ENCODE measurements at regions not wholly inside any gene's neighbourhood (a gene's known extent, or its start where the extent isn't known, plus 50 kb on each side); places are given as distances from the start of the nearest gene placed in this dataset.

DNA sequence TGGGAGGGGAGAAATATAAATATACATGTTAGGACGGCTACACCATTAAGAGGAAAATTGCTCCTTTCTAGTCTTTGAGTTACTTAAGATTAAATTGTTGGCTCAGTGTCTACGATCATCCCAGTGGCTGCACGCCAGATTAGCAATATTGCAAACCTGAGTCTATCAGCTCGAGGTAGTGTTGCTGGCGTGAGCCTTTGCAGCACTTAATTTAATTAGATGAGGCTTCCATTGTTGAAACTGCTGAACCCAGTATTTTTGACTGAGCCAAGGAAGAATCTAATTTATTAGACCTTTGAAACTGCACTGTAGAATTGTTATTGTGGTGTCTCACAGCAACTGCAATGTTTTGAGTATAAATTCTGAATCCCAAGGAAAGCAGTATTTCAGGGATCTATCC is 782.4 kb upstream of the ROBO1 start:
- H3K4me1 ChIP-seq (ENCODE audit: control insufficient read depth in 4 of 4, insufficient read depth in 4 of 4, low read length in 3 of 4), result no peaks in the 10 kb centered on the region
- H3K4me3 ChIP-seq (ENCODE audit: low read depth in 1 of 3, low read length in 3 of 3), result no peak overlapping the region
- TF ChIP-seq TAF1 (conservative IDR thresholded peaks at IDR 0.05) (no peak), JUND (IDR thresholded peaks at IDR 0.05) (no peak), HNF4A (conservative IDR thresholded peaks at IDR 0.05) (no peak), SP1 (IDR thresholded peaks at IDR 0.05) (no peak), CTCF (IDR thresholded peaks at IDR 0.05; ENCODE audit: low read depth, low read length, missing input control) (no peak), HNF4G (IDR thresholded peaks at IDR 0.05) (no peak), EGR1 (IDR thresholded peaks at IDR 0.05; ENCODE audit: low read depth in 2 of 2) (no peak), RAD21 (IDR thresholded peaks at IDR 0.05) (no peak), FOXA1 (IDR thresholded peaks at IDR 0.05) (no peak), GABPA (IDR thresholded peaks at IDR 0.05 in 1 of 2, conservative IDR thresholded peaks at IDR 0.05 in 1 of 2) (no peak), FOXA2 (IDR thresholded peaks at IDR 0.05) (no peak), MAX (IDR thresholded peaks at IDR 0.05) (no peak), NR2F2 (IDR thresholded peaks at IDR 0.05) (no peak), YY1 (IDR thresholded peaks at IDR 0.05) (no peak), RXRA (IDR thresholded peaks at IDR 0.05) (no peak)
- TF ChIP-seq, protein P1, sequence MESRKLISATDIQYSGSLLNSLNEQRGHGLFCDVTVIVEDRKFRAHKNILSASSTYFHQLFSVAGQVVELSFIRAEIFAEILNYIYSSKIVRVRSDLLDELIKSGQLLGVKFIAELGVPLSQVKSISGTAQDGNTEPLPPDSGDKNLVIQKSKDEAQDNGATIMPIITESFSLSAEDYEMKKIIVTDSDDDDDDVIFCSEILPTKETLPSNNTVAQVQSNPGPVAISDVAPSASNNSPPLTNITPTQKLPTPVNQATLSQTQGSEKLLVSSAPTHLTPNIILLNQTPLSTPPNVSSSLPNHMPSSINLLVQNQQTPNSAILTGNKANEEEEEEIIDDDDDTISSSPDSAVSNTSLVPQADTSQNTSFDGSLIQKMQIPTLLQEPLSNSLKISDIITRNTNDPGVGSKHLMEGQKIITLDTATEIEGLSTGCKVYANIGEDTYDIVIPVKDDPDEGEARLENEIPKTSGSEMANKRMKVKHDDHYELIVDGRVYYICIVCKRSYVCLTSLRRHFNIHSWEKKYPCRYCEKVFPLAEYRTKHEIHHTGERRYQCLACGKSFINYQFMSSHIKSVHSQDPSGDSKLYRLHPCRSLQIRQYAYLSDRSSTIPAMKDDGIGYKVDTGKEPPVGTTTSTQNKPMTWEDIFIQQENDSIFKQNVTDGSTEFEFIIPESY (IDR thresholded peaks at IDR 0.05), result no peak
- TF ChIP-seq, protein P2, sequence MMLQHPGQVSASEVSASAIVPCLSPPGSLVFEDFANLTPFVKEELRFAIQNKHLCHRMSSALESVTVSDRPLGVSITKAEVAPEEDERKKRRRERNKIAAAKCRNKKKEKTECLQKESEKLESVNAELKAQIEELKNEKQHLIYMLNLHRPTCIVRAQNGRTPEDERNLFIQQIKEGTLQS (IDR thresholded peaks at IDR 0.05), result no peak
- TF ChIP-seq, protein P3, sequence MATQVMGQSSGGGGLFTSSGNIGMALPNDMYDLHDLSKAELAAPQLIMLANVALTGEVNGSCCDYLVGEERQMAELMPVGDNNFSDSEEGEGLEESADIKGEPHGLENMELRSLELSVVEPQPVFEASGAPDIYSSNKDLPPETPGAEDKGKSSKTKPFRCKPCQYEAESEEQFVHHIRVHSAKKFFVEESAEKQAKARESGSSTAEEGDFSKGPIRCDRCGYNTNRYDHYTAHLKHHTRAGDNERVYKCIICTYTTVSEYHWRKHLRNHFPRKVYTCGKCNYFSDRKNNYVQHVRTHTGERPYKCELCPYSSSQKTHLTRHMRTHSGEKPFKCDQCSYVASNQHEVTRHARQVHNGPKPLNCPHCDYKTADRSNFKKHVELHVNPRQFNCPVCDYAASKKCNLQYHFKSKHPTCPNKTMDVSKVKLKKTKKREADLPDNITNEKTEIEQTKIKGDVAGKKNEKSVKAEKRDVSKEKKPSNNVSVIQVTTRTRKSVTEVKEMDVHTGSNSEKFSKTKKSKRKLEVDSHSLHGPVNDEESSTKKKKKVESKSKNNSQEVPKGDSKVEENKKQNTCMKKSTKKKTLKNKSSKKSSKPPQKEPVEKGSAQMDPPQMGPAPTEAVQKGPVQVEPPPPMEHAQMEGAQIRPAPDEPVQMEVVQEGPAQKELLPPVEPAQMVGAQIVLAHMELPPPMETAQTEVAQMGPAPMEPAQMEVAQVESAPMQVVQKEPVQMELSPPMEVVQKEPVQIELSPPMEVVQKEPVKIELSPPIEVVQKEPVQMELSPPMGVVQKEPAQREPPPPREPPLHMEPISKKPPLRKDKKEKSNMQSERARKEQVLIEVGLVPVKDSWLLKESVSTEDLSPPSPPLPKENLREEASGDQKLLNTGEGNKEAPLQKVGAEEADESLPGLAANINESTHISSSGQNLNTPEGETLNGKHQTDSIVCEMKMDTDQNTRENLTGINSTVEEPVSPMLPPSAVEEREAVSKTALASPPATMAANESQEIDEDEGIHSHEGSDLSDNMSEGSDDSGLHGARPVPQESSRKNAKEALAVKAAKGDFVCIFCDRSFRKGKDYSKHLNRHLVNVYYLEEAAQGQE (IDR thresholded peaks at IDR 0.05), result no peak
- no peaks in the 10 kb centered on the region for H3K36me3 ChIP-seq (ENCODE audit: control insufficient read depth in 4 of 4, insufficient read depth in 3 of 4, low read depth in 1 of 4, low read length in 3 of 4)
- no peak overlapping the region for H3K9ac ChIP-seq (ENCODE audit: low read depth in 1 of 2, low read length in 2 of 2)
- no peak for DNase-seq (ENCODE audit: low spot score)
- H3K27me3 ChIP-seq (ENCODE audit: control insufficient read depth in 4 of 4, insufficient read depth in 4 of 4, low read length in 3 of 4), result no peaks in the 10 kb centered on the region
- 78% methylated on average over 5 of the region's 5 CpGs for WGBS
- no peak overlapping the region for H3K27ac ChIP-seq (ENCODE audit: low read depth in 1 of 2, low read length in 2 of 2)
- no peaks in the 10 kb centered on the region for H3K9me3 ChIP-seq (ENCODE audit: control insufficient read depth in 4 of 4, low read length in 3 of 4)
